GM20000 (cell line): ENCODE measurements at regions not wholly inside any gene's neighbourhood (a gene's known extent, or its start where the extent isn't known, plus 50 kb on each side); places are given as distances from the start of the nearest gene placed in this dataset.

Experiments used
- DNase-seq: peaks from one replicate; pipeline ENCODE4 v3.0.0; 2012; ENCODE audit warnings: low spot score
- CTCF ChIP-seq: IDR thresholded peaks from 2 replicates; pipeline ENCODE4 v1.5.1; 2012; ENCODE audit warnings: mild to moderate bottlenecking, control low read depth; ENCODE audit errors: extremely low read depth, missing control alignments

- TF ChIP-seq CTCF, result no peak
- no peak for DNase-seq
These were observed 298.3 kb downstream of the RPS24 start for GRCh38 chr10:78332012-78332411.

- DNase-seq, result no peak
- no peak for TF ChIP-seq CTCF
These were observed 299.0 kb downstream of the RPS24 start for GRCh38 chr10:78332657-78333056.

- TF ChIP-seq CTCF, result no peak
- DNase-seq, result no peak
These were observed 299.9 kb downstream of the RPS24 start for GRCh38 chr10:78333362-78334143.

- TF ChIP-seq CTCF, result no peak
- DNase-seq, result no peak
These were observed 301.7 kb downstream of the RPS24 start for GRCh38 chr10:78335371-78335690.

- no peak for DNase-seq
- no peak for TF ChIP-seq CTCF
These were observed 302.2 kb downstream of the RPS24 start for GRCh38 chr10:78335691-78336401.

- no peak for DNase-seq
- no peak for TF ChIP-seq CTCF
These were observed 302.7 kb downstream of the RPS24 start for GRCh38 chr10:78336402-78336791.

GRCh38 chr10:78337016-78337415 is 303.4 kb downstream of the RPS24 start:
- TF ChIP-seq CTCF, result no peak
- DNase-seq, result no peak
